GM06990 (cell line): ENCODE measurements at regions not wholly inside any gene's neighbourhood (a gene's known extent, or its start where the extent isn't known, plus 50 kb on each side); places are given as distances from the start of the nearest gene placed in this dataset.

ENCODE experiments used
- DNase-seq: peaks from one replicate; pipeline ENCODE4 v3.0.0-alpha.2; 2011; ENCODE audit not compliant: insufficient read length; ENCODE audit errors: extremely low read depth
- H3K27me3 ChIP-seq: replicated peaks from 2 replicates; pipeline ENCODE4 v1.6.0; 2011; ENCODE audit warnings: low read length; ENCODE audit not compliant: control insufficient read depth, insufficient read depth
- H3K36me3 ChIP-seq: 2 replicates; pipeline ENCODE4 v1.5.1; 2011; ENCODE audit warnings: low read length; ENCODE audit not compliant: control insufficient read depth, insufficient read depth
- H3K4me3 ChIP-seq: replicated peaks from 2 replicates; pipeline ENCODE4 v1.5.1; 2011; ENCODE audit warnings: low read depth, mild to moderate bottlenecking, control low read depth, low read length
- TF ChIP-seq, protein P1 (sequence below): IDR thresholded peaks from 2 replicates; pipeline ENCODE4 v1.5.1; 2011; ENCODE audit warnings: low read length, control low read depth, mild to moderate bottlenecking, inconsistent platforms; ENCODE audit not compliant: insufficient read depth, poor library complexity, severe bottlenecking

DNA sequence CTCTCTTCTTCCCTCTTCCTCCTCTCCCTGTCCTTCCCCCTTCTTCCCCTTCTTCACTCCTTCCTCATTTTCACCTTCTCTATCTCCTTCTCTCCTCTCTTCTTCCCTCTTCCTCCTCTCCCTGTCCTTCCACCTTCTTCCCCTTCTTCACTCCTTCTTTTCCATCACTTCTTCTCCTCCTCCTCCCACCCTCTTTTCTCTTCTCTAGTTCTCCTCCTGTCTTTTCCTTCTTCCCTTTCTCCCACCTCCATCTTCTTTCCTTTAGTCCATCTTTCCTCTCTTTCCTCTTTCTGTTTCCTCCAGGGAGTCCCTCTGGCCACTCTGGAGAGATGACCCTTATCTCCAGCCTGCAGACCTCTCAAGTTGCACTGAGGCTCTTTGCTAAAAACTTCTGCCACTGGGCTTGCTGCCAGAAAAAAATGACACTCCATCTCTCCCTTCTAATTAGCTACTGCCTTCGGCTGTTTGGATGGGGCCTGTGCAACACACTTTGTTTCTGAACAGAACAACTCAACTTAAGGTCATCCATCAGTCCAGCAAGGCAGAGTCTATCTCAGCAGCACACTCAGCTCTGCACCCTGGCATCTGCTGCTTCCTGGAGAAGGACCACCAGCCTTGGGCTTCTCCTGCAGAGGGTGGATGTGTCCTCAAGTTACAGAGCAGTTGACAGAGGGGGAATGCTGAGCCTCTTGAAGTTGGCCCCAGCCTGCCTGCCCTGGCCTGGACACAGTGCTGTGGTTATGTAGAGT, 538.8 kb downstream of the MATN1 start:
- Histone ChIP-seq H3K4me3 (no peak overlapping the region), H3K36me3 (no peaks in the 10 kb centered on the region)
- TF ChIP-seq, protein P1, sequence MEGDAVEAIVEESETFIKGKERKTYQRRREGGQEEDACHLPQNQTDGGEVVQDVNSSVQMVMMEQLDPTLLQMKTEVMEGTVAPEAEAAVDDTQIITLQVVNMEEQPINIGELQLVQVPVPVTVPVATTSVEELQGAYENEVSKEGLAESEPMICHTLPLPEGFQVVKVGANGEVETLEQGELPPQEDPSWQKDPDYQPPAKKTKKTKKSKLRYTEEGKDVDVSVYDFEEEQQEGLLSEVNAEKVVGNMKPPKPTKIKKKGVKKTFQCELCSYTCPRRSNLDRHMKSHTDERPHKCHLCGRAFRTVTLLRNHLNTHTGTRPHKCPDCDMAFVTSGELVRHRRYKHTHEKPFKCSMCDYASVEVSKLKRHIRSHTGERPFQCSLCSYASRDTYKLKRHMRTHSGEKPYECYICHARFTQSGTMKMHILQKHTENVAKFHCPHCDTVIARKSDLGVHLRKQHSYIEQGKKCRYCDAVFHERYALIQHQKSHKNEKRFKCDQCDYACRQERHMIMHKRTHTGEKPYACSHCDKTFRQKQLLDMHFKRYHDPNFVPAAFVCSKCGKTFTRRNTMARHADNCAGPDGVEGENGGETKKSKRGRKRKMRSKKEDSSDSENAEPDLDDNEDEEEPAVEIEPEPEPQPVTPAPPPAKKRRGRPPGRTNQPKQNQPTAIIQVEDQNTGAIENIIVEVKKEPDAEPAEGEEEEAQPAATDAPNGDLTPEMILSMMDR = no peak

DNA sequence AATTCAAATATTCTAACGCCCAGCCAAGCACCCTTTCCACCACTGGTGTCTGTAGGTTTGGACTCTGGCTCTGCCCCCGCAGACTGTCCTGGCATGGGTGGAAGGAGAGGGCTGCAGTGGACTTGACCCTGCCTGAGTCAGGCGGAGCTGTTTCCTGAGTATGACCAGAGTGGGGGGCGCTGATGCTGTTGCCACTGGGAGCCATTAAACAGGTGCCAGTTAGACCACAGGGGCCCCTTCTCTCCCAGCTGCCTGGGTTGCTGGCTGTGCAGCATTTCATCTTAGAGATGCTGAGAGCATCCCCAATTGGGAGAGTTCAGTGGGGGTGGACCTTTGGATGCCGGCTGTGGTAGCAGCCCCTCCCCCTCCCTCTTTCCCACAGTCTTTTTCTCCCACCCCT, 539.5 kb downstream of the MATN1 start:
- TF ChIP-seq, protein P1 = no peak
- no peak for DNase-seq
- Histone ChIP-seq H3K27me3 (no peaks in the 10 kb centered on the region; the same call in 1 of the 2 replicates), H3K36me3 (no peaks in the 10 kb centered on the region), H3K4me3 (no peak overlapping the region)

More for the DNA sequence above, 538.8 kb downstream of the MATN1 start:
- no peaks in the 10 kb centered on the region; the same call in 1 of the 2 replicates for H3K27me3 ChIP-seq
- DNase-seq = no peak

DNA sequence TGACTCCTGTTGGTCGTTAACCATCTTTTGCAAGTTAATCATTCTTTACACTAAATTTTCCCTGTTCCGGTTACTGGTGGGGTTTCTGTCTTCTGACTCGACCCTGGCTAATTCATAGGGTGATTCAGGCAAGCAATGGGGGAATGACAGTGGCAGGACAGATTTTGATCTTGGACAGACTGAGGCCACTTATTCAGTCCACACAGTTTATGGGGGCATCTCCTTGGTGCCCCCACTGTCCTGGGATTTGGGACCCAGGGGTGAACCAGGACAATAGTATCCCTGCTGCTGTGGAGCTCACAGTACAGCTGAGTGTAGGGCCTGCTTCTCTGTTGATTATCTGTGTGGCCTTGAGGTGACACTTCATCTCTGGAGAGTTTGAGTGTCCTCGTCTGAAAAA, 540.4 kb downstream of the MATN1 start:
- Histone ChIP-seq H3K27me3 (no peaks in the 10 kb centered on the region; the same call in 1 of the 2 replicates), H3K36me3 (no peaks in the 10 kb centered on the region), H3K4me3 (no peak overlapping the region)
- TF ChIP-seq, protein P1 = no peak
- no peak for DNase-seq

DNA sequence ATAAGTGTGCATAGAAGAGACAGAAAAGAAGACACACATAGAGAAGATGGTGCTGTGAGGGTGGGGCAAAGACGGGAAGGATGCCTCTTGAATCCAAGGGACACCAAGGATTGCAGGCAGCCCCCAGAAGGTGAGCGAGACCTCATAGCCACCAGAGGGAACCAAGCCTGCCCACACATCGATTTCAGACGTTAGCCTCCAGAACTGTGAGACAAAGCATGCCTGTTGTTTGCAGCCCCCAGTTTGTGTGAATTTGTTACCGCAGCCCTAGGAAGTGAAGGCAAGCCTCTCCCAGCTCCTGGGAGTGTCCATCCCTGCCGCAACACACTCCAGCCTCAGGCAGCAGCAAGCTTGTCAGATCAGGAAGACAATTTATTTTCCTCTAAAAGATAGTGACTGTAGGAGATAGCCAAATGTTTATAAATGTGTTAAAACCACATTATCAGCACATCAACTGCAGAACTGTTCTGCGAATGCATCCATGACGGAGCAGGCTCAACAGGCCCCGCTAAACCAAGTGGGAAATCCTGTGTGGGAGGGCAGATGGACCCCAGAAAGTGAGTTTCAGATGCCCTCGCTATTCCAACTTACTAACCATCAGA, 543.3 kb downstream of the MATN1 start:
- H3K36me3 ChIP-seq = no peaks in the 10 kb centered on the region
- TF ChIP-seq, protein P1 = no peak
- no peaks in the 10 kb centered on the region for H3K27me3 ChIP-seq
- no peak for DNase-seq
- H3K4me3 ChIP-seq = no peak overlapping the region

DNA sequence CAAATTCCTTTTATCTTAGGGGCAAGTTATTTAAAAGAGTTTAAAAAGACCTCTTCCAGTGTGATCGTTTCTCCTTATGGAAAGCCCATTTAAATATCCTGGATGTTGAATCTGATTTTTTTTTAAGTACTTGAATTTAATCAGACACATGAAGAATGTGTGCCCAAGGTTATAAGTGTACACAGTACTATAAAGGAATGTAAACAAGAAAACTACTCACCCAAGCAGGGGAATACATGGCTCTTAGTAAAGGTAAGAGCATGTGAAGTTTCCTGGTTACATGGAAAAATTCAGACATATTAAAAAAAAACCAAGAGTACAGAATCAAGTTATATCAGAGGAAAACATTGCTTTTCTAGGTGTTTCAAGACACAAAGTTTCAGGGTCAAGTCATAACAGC, 546.9 kb downstream of the MATN1 start:
- Histone ChIP-seq H3K27me3 (no peaks in the 10 kb centered on the region; the same call in 1 of the 2 replicates), H3K36me3 (no peaks in the 10 kb centered on the region), H3K4me3 (no peak overlapping the region)
- TF ChIP-seq, protein P1 = no peak
- DNase-seq = no peak
